BLaER1 treated with 17β-estradiol and CSF1 and Interleukin-3, amounts not matched to agents 10 nM and 100 nM (cell line): ENCODE measurements at regions not wholly inside any gene's neighbourhood (a gene's known extent, or its start where the extent isn't known, plus 50 kb on each side); places are given as distances from the start of the nearest gene placed in this dataset.

Source experiments
- H3K27ac ChIP-seq, 11 experiments: shearing (Covaris generic); formaldehyde crosslinking; 2 replicates each; pipeline ENCODE4 v1.8.1; 2022
- H3K27me3 ChIP-seq, 11 experiments: shearing (Covaris generic); formaldehyde crosslinking; 2 replicates each; pipeline ENCODE4 v1.8.1; 2022
- H3K36me3 ChIP-seq, 11 experiments: shearing (Covaris generic); formaldehyde crosslinking; 2 replicates each; pipeline ENCODE4 v1.8.1; 2022
- H3K4me1 ChIP-seq, 10 experiments: shearing (Covaris generic); formaldehyde crosslinking; 2 replicates each; pipeline ENCODE4 v1.8.1; 2022
- H3K4me2 ChIP-seq, 11 experiments: shearing (Covaris generic); formaldehyde crosslinking; 2 replicates each; pipeline ENCODE4 v1.8.1; 2022
- H3K4me3 ChIP-seq, 10 experiments: shearing (Covaris generic); formaldehyde crosslinking; 2 replicates each; pipeline ENCODE4 v1.8.1; 2022
- H3K9ac ChIP-seq, 11 experiments: shearing (Covaris generic); formaldehyde crosslinking; 2 replicates each; pipeline ENCODE4 v1.8.1; 2022
- H3K9me3 ChIP-seq, 11 experiments: shearing (Covaris generic); formaldehyde crosslinking; replicated peaks in 1 of 11; 2 replicates each; pipeline ENCODE4 v1.8.1; 2022
- H4K20me1 ChIP-seq, 11 experiments: shearing (Covaris generic); formaldehyde crosslinking; 2 replicates each; pipeline ENCODE4 v1.8.1; 2022
- Cebpa-rat ChIP-seq, 11 experiments: shearing (Covaris generic); IDR thresholded peaks; 2 replicates each; pipeline ENCODE4 v1.8.1; 2022

DNA sequence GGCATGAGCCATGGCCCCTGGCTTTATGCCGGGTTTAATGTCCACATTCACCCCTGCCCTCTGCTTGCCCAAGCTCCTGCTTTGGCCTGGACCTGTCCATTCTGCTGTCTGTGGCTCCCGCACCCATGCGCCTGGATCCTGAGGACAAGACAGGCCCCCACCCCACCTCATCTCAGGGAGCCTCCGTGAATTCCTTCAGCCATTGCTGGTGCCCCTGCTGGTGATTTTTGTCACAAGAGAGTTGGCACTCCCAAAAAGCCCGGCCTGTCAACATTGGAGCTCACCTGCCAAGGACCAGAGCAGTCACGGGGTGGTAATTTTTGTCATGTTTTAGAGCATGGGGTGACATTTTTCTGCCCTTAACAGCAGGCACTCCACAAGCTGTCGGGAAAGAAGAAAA lies 127.5 kb upstream of the PLXNA4 start:
- no peak overlapping the region for H3K4me2 ChIP-seq
- TF ChIP-seq Cebpa-rat (IDR thresholded peaks at IDR 0.05) = no peak
- no peak overlapping the region for H3K4me3 ChIP-seq

GRCh38 chr7:132697003-132697402 lies 120.7 kb upstream of the PLXNA4 start:
- no peaks in the 10 kb centered on the region for H3K36me3 ChIP-seq
- H3K4me1 ChIP-seq = peaks cover 15 to 47% (median 38%) of the 10 kb centered on the region in 10 experiments; a peak in 19 of 20 replicates
- H3K4me3 ChIP-seq = no peak overlapping the region
- 0 out of 22 replicates have a peak overlapping the region, but pooled peaks of 3 of the 11 experiments have one; percentile 8 to 18 (median 10) for H3K9ac ChIP-seq
- peak overlapping the region in 4 of 11 experiments; percentile 2 to 35 (median 18); a peak in 2 of 22 replicates for H3K27ac ChIP-seq
- H3K9me3 ChIP-seq = peaks cover 0 to 9% (median 6%) of the 10 kb centered on the region in 11 experiments; a peak in 7 of 22 replicates
- H3K27me3 ChIP-seq = no peaks in the 10 kb centered on the region
- H4K20me1 ChIP-seq = no peaks in the 10 kb centered on the region
- H3K4me2 ChIP-seq = peak overlapping the region; percentile 31 to 83 (median 69); a peak in 21 of 22 replicates
- no peak for TF ChIP-seq Cebpa-rat (IDR thresholded peaks at IDR 0.05)

More for the DNA sequence above, 127.5 kb upstream of the PLXNA4 start:
- Histone ChIP-seq H3K4me1 (peaks cover 11 to 24% (median 20%) of the 10 kb centered on the region in 10 experiments; a peak in 19 of 20 replicates), H3K27me3 (no peaks in the 10 kb centered on the region), H3K36me3 (no peaks in the 10 kb centered on the region), H4K20me1 (no peaks in the 10 kb centered on the region), H3K27ac (no peak overlapping the region), H3K9ac (no peak overlapping the region), H3K9me3 (peaks cover 0 to 9% (median 5%) of the 10 kb centered on the region in 11 experiments; a peak in 7 of 22 replicates)

DNA sequence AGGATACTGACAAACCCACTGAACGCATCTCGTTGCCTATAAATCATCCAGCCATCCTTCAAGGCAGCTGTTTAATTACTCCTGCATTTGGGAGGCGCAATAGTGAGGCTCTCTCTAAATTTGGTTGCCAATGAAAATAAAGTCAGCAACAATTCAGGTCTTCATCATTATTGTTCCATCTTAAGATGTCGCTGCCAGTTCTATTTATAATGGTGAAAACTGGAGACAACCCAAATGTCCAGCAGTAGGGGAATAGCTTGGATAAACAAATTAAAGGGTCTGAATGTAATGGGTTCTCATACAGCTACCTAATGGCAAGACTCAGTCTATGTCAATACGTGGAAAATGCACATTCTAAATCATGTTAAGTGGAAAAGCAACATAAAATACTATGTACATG lies 120.1 kb upstream of the PLXNA4 start:
- Histone ChIP-seq H3K4me2 (peak overlapping the region in 1 of 11 experiments; percentile 70; a peak in 1 of 22 replicates), H3K4me3 (no peak overlapping the region), H3K27ac (no peak overlapping the region), H3K9ac (no peak overlapping the region), H3K36me3 (no peaks in the 10 kb centered on the region), H3K4me1 (peaks cover 20 to 54% (median 44%) of the 10 kb centered on the region in 10 experiments), H4K20me1 (no peaks in the 10 kb centered on the region), H3K9me3 (peaks cover 0 to 9% (median 3%) of the 10 kb centered on the region in 11 experiments; a peak in 5 of 22 replicates), H3K27me3 (no peaks in the 10 kb centered on the region)
- TF ChIP-seq Cebpa-rat (IDR thresholded peaks at IDR 0.05) = no peak

- H3K4me3 ChIP-seq = no peak overlapping the region
- peaks cover 9 to 42% (median 29%) of the 10 kb centered on the region in 10 experiments; a peak in 18 of 20 replicates for H3K4me1 ChIP-seq
Observed at GRCh38 chr7:132691201-132691600, 114.9 kb upstream of the PLXNA4 start.

DNA sequence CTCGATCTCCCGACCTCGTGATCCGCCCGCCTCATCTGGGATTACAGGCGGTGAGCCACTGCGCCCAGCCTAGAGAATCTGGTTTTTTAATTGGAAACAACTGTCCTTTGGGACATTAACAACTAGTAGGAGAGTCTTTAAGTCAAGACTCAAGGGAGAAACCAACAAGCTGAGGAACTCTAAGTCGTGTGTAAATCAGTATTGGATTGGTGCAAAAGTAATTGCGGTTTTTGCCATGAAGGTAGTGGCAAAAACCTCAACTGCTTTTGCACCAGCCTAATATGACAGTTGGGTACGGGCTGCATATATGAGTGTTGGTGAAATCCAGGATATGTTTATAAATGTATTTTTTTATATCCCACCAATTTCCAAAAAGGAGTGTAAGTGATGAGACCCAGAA lies 113.9 kb upstream of the PLXNA4 start:
- H3K9me3 ChIP-seq = peaks cover 12 to 25% (median 14%) of the 10 kb centered on the region in 11 experiments
- H3K9ac ChIP-seq = no peak overlapping the region
- no peak overlapping the region for H3K4me3 ChIP-seq
- no peak for TF ChIP-seq Cebpa-rat (IDR thresholded peaks at IDR 0.05)
- no peaks in the 10 kb centered on the region; a peak in 1 of 22 replicates for H3K36me3 ChIP-seq
- H3K27ac ChIP-seq = peak overlapping the region in 4 of 11 experiments; percentile 36 to 59 (median 45); a peak in 6 of 22 replicates
- no peaks in the 10 kb centered on the region for H3K27me3 ChIP-seq
- peak overlapping the region in 2 of 11 experiments; percentile 58 to 64; a peak in 2 of 22 replicates for H3K4me2 ChIP-seq
- H4K20me1 ChIP-seq = no peaks in the 10 kb centered on the region
- H3K4me1 ChIP-seq = peaks cover 9 to 42% (median 29%) of the 10 kb centered on the region in 10 experiments; a peak in 18 of 20 replicates

More at GRCh38 chr7:132691201-132691600, 114.9 kb upstream of the PLXNA4 start:
- Histone ChIP-seq H3K9ac (no peak overlapping the region), H3K36me3 (no peaks in the 10 kb centered on the region), H3K4me2 (peak overlapping the region in 10 of 11 experiments; percentile 3 to 64 (median 48); a peak in 19 of 22 replicates), H4K20me1 (no peaks in the 10 kb centered on the region), H3K9me3 (peaks cover 2 to 15% (median 4%) of the 10 kb centered on the region in 11 experiments; a peak in 21 of 22 replicates), H3K27ac (peak overlapping the region in 6 of 11 experiments; percentile 36 to 59 (median 39); a peak in 9 of 22 replicates), H3K27me3 (no peaks in the 10 kb centered on the region)
- TF ChIP-seq Cebpa-rat (IDR thresholded peaks at IDR 0.05) = peak in 1 of 11 experiments; percentile 34; a peak in 1 of 22 replicates

DNA sequence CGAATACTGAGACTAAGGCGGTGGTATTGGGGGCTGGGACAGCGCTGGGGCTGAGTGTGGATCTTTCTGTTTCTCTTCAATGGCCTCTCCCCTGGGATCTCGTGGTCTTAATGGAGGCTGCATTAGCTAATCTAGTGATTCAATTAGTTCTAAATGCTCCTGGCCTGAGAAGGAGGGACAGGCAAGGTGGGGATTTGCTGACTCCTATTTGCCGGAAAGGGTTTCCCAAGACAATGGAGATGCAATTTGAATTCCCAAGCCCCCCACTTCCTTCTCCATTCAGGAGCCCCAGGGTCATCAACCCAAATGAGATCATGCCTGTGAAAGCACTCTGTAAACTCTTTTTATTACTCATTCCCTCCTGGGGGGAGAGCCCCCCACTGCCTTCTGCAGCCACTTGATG lies 111.7 kb upstream of the PLXNA4 start:
- Histone ChIP-seq H3K27me3 (no peaks in the 10 kb centered on the region), H3K9ac (no peak overlapping the region), H3K4me1 (peaks cover 0 to 31% (median 18%) of the 10 kb centered on the region in 10 experiments; a peak in 18 of 20 replicates), H3K4me3 (no peak overlapping the region), H4K20me1 (no peaks in the 10 kb centered on the region), H3K4me2 (no peak overlapping the region), H3K36me3 (no peaks in the 10 kb centered on the region; a peak in 1 of 22 replicates), H3K27ac (no peak overlapping the region), H3K9me3 (peaks cover 12 to 36% (median 19%) of the 10 kb centered on the region in 11 experiments)
- TF ChIP-seq Cebpa-rat (IDR thresholded peaks at IDR 0.05) = no peak

DNA sequence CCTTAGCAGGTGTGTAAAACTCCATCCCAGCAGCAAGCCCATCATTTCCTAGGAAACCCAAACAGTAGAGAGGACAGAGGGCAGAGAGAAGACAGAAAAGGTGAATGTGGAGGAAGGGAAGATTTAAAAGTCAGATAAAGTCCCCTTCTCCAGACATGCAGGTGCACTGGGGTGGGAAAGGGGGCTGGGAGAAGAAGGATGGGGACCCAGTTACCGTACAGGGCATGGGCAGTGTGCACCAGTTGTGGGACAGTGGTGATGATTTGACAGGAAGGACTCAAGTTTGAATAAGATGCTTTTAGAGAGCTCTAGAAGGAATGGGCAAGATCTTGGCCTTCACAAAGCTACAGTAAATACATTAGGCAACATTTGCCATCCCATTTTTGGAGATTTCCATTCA lies 110.7 kb upstream of the PLXNA4 start:
- no peak overlapping the region for H3K27ac ChIP-seq
- H3K4me3 ChIP-seq = no peak overlapping the region
- H3K4me2 ChIP-seq = no peak overlapping the region
- H4K20me1 ChIP-seq = no peaks in the 10 kb centered on the region
- H3K36me3 ChIP-seq = no peaks in the 10 kb centered on the region; a peak in 1 of 22 replicates
- no peaks in the 10 kb centered on the region for H3K27me3 ChIP-seq
- H3K4me1 ChIP-seq = peaks cover 0 to 22% (median 15%) of the 10 kb centered on the region in 10 experiments; a peak in 17 of 20 replicates
- TF ChIP-seq Cebpa-rat (IDR thresholded peaks at IDR 0.05) = no peak
- H3K9ac ChIP-seq = no peak overlapping the region
- peaks cover 12 to 36% (median 19%) of the 10 kb centered on the region in 11 experiments for H3K9me3 ChIP-seq

- Histone ChIP-seq H3K27me3 (no peaks in the 10 kb centered on the region), H3K4me3 (no peak overlapping the region), H3K9ac (no peak overlapping the region), H3K9me3 (peaks cover 12 to 36% (median 19%) of the 10 kb centered on the region in 11 experiments), H3K36me3 (no peaks in the 10 kb centered on the region; a peak in 1 of 22 replicates), H4K20me1 (no peaks in the 10 kb centered on the region), H3K27ac (no peak overlapping the region), H3K4me2 (no peak overlapping the region), H3K4me1 (peaks cover 0 to 6% (median 0%) of the 10 kb centered on the region in 10 experiments; a peak in 2 of 20 replicates)
- TF ChIP-seq Cebpa-rat (IDR thresholded peaks at IDR 0.05) = no peak
Observed at GRCh38 chr7:132685277-132685676, 109.0 kb upstream of the PLXNA4 start.

GRCh38 chr7:132683896-132684690 lies 107.8 kb upstream of the PLXNA4 start:
- Histone ChIP-seq H3K27ac (no peak overlapping the region), H4K20me1 (no peaks in the 10 kb centered on the region), H3K27me3 (no peaks in the 10 kb centered on the region), H3K4me1 (0 out of 20 replicates have a peak, but pooled peaks cover 0 to 6% (median 0%) of the 10 kb centered on the region in 10 experiments), H3K9me3 (peaks cover 12 to 37% (median 19%) of the 10 kb centered on the region in 11 experiments), H3K4me2 (no peak overlapping the region), H3K36me3 (no peaks in the 10 kb centered on the region; a peak in 1 of 22 replicates), H3K9ac (no peak overlapping the region), H3K4me3 (no peak overlapping the region)
- no peak for TF ChIP-seq Cebpa-rat (IDR thresholded peaks at IDR 0.05)
